Lung (tissue), 11 donors: ENCODE measurements at regions not wholly inside any gene's neighbourhood (a gene's known extent, or its start where the extent isn't known, plus 50 kb on each side); places are given as distances from the start of the nearest gene placed in this dataset.

Experiments
- ATAC-seq: fragments of 200-7000 bp; cut with Tn5 transposase; one replicate; pipeline ENCODE4 v1.9.1; 2020; ENCODE audit warnings: moderate number of reproducible peaks; ENCODE audit not compliant: insufficient read depth, low FRiP score
- DNase-seq, 3 donors: peaks; one replicate each; pipeline ENCODE4 v3.0.0-alpha.2; 2013 to 2017
- H3K27ac ChIP-seq, 2 donors: one replicate each; pipeline ENCODE4 v1.5.1; 2013; ENCODE audit warnings: mild to moderate bottlenecking in 2 of 2, moderate library complexity in 2 of 2, control low read depth in 1 of 2, inconsistent platforms in 1 of 2, low read depth in 1 of 2, low read length in 1 of 2
- H3K27me3 ChIP-seq, 3 donors: one replicate each; pipeline ENCODE4 v1.5.1; 2013; ENCODE audit warnings: low read length in 2 of 3; ENCODE audit not compliant: control insufficient read depth in 3 of 3, insufficient read depth in 3 of 3
- H3K36me3 ChIP-seq, 4 donors: one replicate each; pipeline ENCODE4 v1.5.1; 2013; ENCODE audit warnings: low read length in 4 of 4, mild to moderate bottlenecking in 1 of 4, moderate library complexity in 1 of 4; ENCODE audit not compliant: control insufficient read depth in 4 of 4, insufficient read depth in 4 of 4
- H3K4me1 ChIP-seq, 5 donors: one replicate each; pipeline ENCODE4 v1.5.1; 2013; ENCODE audit warnings: low read length in 5 of 5, mild to moderate bottlenecking in 2 of 5, moderate library complexity in 1 of 5; ENCODE audit not compliant: control insufficient read depth in 5 of 5, insufficient read depth in 5 of 5
- H3K4me3 ChIP-seq: one replicate; pipeline ENCODE4 v1.5.1; 2013; ENCODE audit warnings: mild to moderate bottlenecking, control low read depth, moderate library complexity
- H3K9ac ChIP-seq, 2 donors: one replicate each; pipeline ENCODE4 v1.5.1; 2013; ENCODE audit warnings: low read length in 2 of 2, control low read depth in 1 of 2; ENCODE audit not compliant: insufficient read depth in 1 of 2
- H3K9me3 ChIP-seq, 4 donors: one replicate each; pipeline ENCODE4 v1.5.1; 2013; ENCODE audit warnings: low read length in 3 of 4, mild to moderate bottlenecking in 1 of 4, moderate library complexity in 1 of 4; ENCODE audit not compliant: control insufficient read depth in 4 of 4, insufficient read depth in 3 of 4
- CTCF ChIP-seq: IDR thresholded peaks from 2 replicates; pipeline ENCODE4 v1.5.1; 2012; ENCODE audit warnings: mild to moderate bottlenecking; ENCODE audit errors: control extremely low read depth, extremely low read depth
- WGBS, 2 donors: extraction: QIAGEN DNeasy Blood & Tissue Kit; methylation state at CpG; one replicate each; pipeline ENCODE4 v1.1.7; 2013; 5-methylcytosine and 5-hydroxymethylcytosine counted together
- donor health status: control.
- donor health status: control.
- donor health status: Bipolar disorder and iron deficiency.
- donor health status: healthy.
- donor health status: DM: yes; HTN: yes; CAD: no.

GRCh38 chr1:95542936-95543335, 308.9 kb downstream of the RWDD3 start:
- TF ChIP-seq CTCF: no peak

GRCh38 chr1:95547005-95547404, 313.0 kb downstream of the RWDD3 start:
- Histone ChIP-seq H3K27ac (no peak overlapping the region), H3K4me3 (no peak overlapping the region), H3K36me3 (no peaks in the 10 kb centered on the region), H3K9ac (no peak overlapping the region), H3K9me3 (no peaks in the 10 kb centered on the region), H3K4me1 (no peaks in the 10 kb centered on the region), H3K27me3 (no peaks in the 10 kb centered on the region)
- no peak for TF ChIP-seq CTCF
- WGBS, 2 donors: 84 to 85% methylated on average over 2 of the region's 2 CpGs
- no peak for ATAC-seq
- no peak for DNase-seq

More at GRCh38 chr1:95542936-95543335, 308.9 kb downstream of the RWDD3 start:
- no peak overlapping the region for H3K27ac ChIP-seq
- H3K27me3 ChIP-seq: no peaks in the 10 kb centered on the region
- WGBS, 2 donors: 81 to 84% methylated on average over 2 of the region's 2 CpGs
- no peak for ATAC-seq
- no peak overlapping the region for H3K9ac ChIP-seq
- H3K9me3 ChIP-seq: no peaks in the 10 kb centered on the region
- no peaks in the 10 kb centered on the region for H3K36me3 ChIP-seq
- DNase-seq: no peak
- no peaks in the 10 kb centered on the region for H3K4me1 ChIP-seq
- H3K4me3 ChIP-seq: no peak overlapping the region

GRCh38 chr1:95548211-95548610, 314.2 kb downstream of the RWDD3 start:
- no peak for DNase-seq
- ATAC-seq: no peak
- TF ChIP-seq CTCF: no peak
- Histone ChIP-seq H3K36me3 (no peaks in the 10 kb centered on the region), H3K9me3 (no peaks in the 10 kb centered on the region), H3K27ac (no peak overlapping the region), H3K9ac (no peak overlapping the region), H3K4me1 (no peaks in the 10 kb centered on the region), H3K4me3 (no peak overlapping the region), H3K27me3 (no peaks in the 10 kb centered on the region)
- 52 to 65% methylated on average over 1 of the region's 1 CpG for WGBS, 2 donors

GRCh38 chr1:95551201-95551600, 317.2 kb downstream of the RWDD3 start:
- Histone ChIP-seq H3K36me3 (no peaks in the 10 kb centered on the region), H3K4me1 (no peaks in the 10 kb centered on the region), H3K27ac (no peak overlapping the region), H3K9ac (no peak overlapping the region), H3K9me3 (no peaks in the 10 kb centered on the region), H3K27me3 (no peaks in the 10 kb centered on the region), H3K4me3 (no peak overlapping the region)
- TF ChIP-seq CTCF: no peak
- DNase-seq (no peak), ATAC-seq (no peak)
